ENCODE measurements at regions not wholly inside any gene's neighbourhood (a gene's known extent, or its start where the extent isn't known, plus 50 kb on each side); places are given as distances from the start of the nearest gene placed in this dataset.

DNA sequence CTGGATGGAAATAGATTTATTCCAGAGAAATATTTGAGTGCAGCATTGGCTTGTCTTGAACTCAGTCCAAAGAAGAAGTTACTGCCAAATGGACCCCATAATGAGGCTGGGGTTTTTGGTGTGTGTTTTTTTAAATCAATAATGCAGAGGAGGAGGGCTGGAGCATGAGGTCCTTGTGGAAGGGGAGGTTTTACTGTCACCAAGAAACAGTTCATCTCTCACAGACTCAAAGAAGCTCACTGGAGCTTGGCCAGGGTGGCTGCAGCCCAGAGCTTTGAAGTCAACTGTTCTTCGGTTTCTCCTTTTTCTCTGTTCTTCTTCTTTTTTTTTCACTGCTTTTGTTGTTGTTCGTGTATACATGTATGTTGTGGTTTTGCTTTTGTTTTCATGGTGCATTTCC, 377.7 kb downstream of the FBXW7 start (continued):
- TF ChIP-seq, protein P1, sequence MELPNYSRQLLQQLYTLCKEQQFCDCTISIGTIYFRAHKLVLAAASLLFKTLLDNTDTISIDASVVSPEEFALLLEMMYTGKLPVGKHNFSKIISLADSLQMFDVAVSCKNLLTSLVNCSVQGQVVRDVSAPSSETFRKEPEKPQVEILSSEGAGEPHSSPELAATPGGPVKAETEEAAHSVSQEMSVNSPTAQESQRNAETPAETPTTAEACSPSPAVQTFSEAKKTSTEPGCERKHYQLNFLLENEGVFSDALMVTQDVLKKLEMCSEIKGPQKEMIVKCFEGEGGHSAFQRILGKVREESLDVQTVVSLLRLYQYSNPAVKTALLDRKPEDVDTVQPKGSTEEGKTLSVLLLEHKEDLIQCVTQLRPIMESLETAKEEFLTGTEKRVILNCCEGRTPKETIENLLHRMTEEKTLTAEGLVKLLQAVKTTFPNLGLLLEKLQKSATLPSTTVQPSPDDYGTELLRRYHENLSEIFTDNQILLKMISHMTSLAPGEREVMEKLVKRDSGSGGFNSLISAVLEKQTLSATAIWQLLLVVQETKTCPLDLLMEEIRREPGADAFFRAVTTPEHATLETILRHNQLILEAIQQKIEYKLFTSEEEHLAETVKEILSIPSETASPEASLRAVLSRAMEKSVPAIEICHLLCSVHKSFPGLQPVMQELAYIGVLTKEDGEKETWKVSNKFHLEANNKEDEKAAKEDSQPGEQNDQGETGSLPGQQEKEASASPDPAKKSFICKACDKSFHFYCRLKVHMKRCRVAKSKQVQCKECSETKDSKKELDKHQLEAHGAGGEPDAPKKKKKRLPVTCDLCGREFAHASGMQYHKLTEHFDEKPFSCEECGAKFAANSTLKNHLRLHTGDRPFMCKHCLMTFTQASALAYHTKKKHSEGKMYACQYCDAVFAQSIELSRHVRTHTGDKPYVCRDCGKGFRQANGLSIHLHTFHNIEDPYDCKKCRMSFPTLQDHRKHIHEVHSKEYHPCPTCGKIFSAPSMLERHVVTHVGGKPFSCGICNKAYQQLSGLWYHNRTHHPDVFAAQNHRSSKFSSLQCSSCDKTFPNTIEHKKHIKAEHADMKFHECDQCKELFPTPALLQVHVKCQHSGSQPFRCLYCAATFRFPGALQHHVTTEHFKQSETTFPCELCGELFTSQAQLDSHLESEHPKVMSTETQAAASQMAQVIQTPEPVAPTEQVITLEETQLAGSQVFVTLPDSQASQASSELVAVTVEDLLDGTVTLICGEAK (IDR thresholded peaks at IDR 0.05; ENCODE audit: borderline replicate concordance) = no peak
- TF ChIP-seq ESRRA (IDR thresholded peaks at IDR 0.05; ENCODE audit: low read length) = no peak
- TF ChIP-seq NRF1 (conservative IDR thresholded peaks at IDR 0.05; ENCODE audit: low read depth, low read length) = no peak
- TF ChIP-seq GABPA (IDR thresholded peaks at IDR 0.05; ENCODE audit: low read depth) = no peak
- TF ChIP-seq, protein P2, sequence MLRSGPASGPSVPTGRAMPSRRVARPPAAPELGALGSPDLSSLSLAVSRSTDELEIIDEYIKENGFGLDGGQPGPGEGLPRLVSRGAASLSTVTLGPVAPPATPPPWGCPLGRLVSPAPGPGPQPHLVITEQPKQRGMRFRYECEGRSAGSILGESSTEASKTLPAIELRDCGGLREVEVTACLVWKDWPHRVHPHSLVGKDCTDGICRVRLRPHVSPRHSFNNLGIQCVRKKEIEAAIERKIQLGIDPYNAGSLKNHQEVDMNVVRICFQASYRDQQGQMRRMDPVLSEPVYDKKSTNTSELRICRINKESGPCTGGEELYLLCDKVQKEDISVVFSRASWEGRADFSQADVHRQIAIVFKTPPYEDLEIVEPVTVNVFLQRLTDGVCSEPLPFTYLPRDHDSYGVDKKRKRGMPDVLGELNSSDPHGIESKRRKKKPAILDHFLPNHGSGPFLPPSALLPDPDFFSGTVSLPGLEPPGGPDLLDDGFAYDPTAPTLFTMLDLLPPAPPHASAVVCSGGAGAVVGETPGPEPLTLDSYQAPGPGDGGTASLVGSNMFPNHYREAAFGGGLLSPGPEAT (IDR thresholded peaks at IDR 0.05; ENCODE audit: low read depth) = no peak
- TF ChIP-seq ZNF24 (IDR thresholded peaks at IDR 0.05) = no peak
- TF ChIP-seq WRNIP1 (IDR thresholded peaks at IDR 0.05; ENCODE audit: borderline replicate concordance, low read depth, low read length) = no peak
- TF ChIP-seq, protein P3, sequence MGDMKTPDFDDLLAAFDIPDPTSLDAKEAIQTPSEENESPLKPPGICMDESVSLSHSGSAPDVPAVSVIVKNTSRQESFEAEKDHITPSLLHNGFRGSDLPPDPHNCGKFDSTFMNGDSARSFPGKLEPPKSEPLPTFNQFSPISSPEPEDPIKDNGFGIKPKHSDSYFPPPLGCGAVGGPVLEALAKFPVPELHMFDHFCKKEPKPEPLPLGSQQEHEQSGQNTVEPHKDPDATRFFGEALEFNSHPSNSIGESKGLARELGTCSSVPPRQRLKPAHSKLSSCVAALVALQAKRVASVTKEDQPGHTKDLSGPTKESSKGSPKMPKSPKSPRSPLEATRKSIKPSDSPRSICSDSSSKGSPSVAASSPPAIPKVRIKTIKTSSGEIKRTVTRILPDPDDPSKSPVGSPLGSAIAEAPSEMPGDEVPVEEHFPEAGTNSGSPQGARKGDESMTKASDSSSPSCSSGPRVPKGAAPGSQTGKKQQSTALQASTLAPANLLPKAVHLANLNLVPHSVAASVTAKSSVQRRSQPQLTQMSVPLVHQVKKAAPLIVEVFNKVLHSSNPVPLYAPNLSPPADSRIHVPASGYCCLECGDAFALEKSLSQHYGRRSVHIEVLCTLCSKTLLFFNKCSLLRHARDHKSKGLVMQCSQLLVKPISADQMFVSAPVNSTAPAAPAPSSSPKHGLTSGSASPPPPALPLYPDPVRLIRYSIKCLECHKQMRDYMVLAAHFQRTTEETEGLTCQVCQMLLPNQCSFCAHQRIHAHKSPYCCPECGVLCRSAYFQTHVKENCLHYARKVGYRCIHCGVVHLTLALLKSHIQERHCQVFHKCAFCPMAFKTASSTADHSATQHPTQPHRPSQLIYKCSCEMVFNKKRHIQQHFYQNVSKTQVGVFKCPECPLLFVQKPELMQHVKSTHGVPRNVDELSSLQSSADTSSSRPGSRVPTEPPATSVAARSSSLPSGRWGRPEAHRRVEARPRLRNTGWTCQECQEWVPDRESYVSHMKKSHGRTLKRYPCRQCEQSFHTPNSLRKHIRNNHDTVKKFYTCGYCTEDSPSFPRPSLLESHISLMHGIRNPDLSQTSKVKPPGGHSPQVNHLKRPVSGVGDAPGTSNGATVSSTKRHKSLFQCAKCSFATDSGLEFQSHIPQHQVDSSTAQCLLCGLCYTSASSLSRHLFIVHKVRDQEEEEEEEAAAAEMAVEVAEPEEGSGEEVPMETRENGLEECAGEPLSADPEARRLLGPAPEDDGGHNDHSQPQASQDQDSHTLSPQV (IDR thresholded peaks at IDR 0.05) = no peak

All from GM12878 (cell line).